HG03097 (cell line): ENCODE measurements at regions not wholly inside any gene's neighbourhood (a gene's known extent, or its start where the extent isn't known, plus 50 kb on each side); places are given as distances from the start of the nearest gene placed in this dataset.
"Not testable (repeated sequence)": the region's sequence is repeated elsewhere in the genome, so short reads cannot be mapped to it uniquely, and the experiment has no call there.

Source experiments
- ATAC-seq: cut with Tn5 transposase; IDR thresholded peaks from one replicate; pipeline ENCODE4 v1.9.1; 2021; ENCODE audit not compliant: unreplicated experiment, low FRiP score

DNA sequence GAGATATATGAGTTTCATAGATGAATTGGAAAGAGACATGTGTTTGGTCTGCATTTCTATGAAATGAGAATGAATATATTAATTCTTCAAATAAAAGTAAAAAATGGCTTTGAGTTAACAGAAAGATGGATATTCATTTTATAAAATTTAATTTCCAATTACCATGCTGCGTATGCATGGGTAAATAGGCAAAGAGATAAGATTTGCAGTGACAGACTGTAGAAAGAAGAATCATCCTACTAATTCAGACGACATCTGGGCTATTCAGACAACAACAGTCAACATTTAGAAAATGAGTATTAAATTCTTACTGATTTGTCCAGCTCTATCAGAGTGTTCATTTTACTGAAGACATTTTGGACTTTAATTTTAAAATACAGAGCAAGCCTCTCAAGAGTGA, 602.2 kb upstream of the NRSN1 start:
- no peak for ATAC-seq

DNA sequence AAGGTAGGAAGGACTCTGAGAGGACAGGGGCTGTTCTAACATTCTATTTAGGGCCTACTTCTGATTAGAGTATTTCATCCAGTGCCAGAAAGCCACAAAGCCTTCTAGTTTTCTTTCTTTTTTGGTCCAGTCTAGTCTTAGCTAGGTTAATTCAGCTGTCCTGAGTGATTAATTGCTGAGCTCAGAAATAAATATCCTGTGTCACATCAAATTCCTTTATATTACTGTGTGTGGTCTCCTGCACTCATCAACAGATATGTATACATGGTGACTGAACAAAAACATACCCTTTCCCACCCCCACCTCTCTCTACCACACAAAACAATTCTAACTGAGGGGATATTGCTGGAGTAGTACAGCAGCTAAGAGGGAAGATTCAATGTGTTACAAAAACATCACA, 601.5 kb upstream of the NRSN1 start:
- ATAC-seq, result no peak

DNA sequence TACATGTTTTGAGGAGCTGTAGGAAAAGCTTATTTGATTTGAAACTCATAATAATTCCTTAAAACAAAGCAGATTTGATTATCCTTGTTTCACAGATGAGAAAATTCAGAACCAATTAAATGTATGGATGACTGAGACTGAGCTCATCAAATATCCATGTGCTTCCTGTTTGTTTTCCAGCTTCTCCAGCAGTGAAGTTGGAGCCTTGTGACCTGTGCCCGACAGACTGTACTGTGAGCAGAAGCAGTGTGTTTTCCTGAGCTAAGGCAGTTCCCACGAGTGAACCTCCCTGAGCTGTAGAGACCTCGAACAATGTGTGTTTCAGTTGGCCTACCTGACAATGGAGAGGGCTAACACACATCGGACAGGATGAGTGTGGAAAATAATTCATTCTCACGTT, 599.5 kb upstream of the NRSN1 start:
- no peak for ATAC-seq

DNA sequence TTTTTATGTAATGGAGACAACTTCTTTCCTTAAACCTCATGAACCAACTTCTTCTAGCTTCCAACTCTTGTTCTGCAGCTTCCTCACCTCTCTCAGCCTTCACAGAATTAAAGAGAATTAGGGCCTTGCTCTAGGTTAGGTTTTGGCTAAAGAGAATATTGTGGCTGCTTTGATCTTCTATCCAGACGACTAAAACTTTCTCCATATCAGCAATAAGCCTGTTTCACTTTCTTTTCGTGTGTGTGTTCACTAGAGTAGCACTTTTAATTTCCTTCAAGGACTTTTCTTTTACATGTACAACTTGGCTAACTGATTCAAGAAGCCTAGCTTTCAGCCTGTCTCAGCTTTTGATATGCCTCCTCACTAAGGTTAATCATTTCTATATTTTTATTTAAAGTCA, 596.1 kb upstream of the NRSN1 start:
- ATAC-seq, result no peak

- no peak for ATAC-seq
Observed at GRCh38 chr6:23531666-23532065, 594.3 kb upstream of the NRSN1 start.

- ATAC-seq, result no peak
Observed at GRCh38 chr6:23532227-23532626, 593.8 kb upstream of the NRSN1 start.

DNA sequence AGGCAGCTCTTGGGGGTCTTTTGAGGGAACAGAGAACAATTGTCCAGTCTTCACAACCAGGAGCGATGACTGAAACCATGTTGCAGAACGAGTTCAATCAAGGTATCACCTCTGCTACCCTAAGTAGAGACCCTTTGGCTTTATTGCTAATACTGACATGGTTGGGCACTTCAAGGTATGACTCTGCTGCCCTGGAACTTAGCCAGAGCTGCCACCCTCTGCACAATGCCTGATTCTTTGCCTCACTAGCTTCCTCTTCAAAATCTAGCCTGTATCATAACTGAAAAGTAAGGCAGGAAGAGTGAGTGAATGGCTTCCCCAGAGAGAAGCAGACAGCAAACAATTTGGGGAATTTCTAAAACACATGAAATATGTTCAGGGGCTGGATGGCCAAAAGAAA, 592.7 kb upstream of the NRSN1 start:
- ATAC-seq, result no peak

- no peak for ATAC-seq
Observed at GRCh38 chr6:23533944-23534343, 592.1 kb upstream of the NRSN1 start.

DNA sequence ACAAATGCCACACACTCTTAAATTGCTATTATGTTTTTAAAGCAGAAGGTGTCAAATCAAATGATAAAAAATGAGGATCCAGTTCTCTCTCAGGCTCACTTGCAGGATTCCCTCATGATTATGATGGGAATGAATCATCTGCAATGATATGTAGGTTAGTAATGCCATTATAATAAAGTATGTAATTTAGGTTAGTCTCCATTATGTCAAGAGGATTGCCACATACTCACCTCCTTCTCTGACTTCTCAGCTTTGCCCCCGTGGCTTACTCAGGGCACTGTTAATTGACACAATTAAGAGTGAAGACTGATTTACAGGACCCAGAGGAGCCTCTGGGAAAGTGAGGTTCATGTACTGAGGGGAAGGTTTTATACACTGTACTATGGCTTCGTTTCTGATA, 591.7 kb upstream of the NRSN1 start:
- no peak for ATAC-seq

GRCh38 chr6:23535101-23535500, 590.9 kb upstream of the NRSN1 start:
- no peak for ATAC-seq

- ATAC-seq, result no peak
Observed at GRCh38 chr6:23537828-23538227, 588.2 kb upstream of the NRSN1 start.

GRCh38 chr6:23547851-23548250, 578.2 kb upstream of the NRSN1 start:
- no peak for ATAC-seq

GRCh38 chr6:23554953-23555352, 571.1 kb upstream of the NRSN1 start:
- not testable (repeated sequence) for ATAC-seq

- no peak for ATAC-seq
Observed at GRCh38 chr6:23559587-23560343, 566.2 kb upstream of the NRSN1 start.

DNA sequence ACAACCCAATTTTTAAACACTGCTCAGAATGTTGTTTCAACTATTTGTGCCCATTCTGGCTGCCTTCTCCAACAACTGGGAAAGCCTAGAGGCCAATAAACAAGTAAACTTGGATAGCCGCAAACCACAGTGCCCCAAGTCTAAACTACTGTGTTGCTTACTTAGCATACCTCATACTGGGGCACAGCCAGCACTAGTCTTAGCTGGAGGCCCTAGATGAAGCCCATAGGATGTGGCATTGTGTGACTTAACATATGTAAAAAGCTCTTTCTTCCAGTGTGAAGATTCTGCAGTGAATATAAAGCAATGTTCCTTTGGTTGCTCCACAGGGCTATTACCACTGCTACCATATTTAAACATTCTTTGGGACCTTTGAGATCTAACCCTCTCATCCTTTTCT, 564.3 kb upstream of the NRSN1 start:
- no peak for ATAC-seq

DNA sequence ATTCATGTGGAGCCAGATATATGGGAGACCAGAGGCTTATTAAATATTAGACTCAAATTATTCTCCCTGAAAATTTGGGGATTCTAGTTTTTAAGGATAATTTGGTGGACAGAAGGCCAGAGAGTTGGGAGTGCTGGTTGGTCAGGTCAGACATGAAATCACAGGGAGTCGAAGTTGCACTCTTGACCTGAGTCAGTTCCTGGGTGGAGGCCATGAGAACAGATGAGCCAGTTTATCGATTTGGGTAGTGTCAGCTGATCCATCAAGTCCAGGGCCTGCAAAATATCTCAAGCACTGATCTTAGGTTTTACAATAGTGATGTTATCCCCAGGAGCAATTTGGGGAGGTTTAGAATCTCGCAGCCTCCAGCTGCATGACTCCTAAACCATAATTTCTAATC, 563.5 kb upstream of the NRSN1 start:
- no peak for ATAC-seq

- ATAC-seq, result no peak
Observed at GRCh38 chr6:23563323-23563722, 562.7 kb upstream of the NRSN1 start.

GRCh38 chr6:23566418-23566817, 559.6 kb upstream of the NRSN1 start:
- ATAC-seq, result no peak

GRCh38 chr6:23568292-23568691, 557.7 kb upstream of the NRSN1 start:
- ATAC-seq, result no peak

DNA sequence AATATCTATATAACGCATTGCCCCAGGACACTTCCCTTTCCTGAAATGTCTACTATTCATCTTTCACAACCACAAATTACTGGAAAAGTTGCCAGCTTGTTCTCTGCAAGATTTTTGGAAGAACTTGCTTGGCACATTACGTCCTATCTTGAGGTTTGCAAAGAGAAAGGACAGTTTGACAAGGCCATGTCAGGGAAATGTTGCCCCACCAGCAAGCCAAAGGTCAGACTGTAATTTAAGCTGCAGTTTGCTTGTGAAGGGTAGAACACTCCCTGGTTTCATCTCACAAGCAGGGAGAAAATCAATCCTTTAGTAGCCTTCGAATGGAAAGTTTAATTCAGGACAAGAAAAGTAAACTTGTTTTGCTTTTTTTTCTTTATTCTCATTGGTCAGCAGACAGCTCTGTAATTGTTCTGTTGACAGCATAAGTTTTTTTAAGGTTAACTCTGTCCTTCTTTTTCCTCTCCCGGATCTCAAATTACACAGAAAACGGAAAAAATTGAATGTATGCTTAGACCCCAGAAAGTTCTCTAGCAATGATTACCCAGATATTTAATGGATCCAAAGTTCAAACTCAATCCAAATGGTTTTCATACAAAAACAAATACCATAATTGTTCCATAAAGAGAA, 541.8 kb upstream of the NRSN1 start:
- no peak for ATAC-seq

GRCh38 chr6:23587582-23587981, 538.4 kb upstream of the NRSN1 start:
- no peak for ATAC-seq

- ATAC-seq, result no peak
Observed at GRCh38 chr6:23589811-23590210, 536.2 kb upstream of the NRSN1 start.
